Stimulated activated naive CD8-positive, alpha-beta T cell treated with anti-CD3 and anti-CD28 coated beads, Interleukin-15, Interleukin-2, amounts not matched to agents 100 U/mL and 50 U/mL, for 24 hours (primary cell): ENCODE measurements at regions not wholly inside any gene's neighbourhood (a gene's known extent, or its start where the extent isn't known, plus 50 kb on each side); places are given as distances from the start of the nearest gene placed in this dataset.

ENCODE experiments used
- ATAC-seq: fragments of 150-1000 bp; cut with Tn5 transposase; one replicate; pipeline ENCODE4 v1.10.0; 2021
- DNase-seq: peaks from one replicate; pipeline ENCODE4 v3.0.0; 2021

- DNase-seq (no peak), ATAC-seq (no peak)
Observed at GRCh38 chr13:112246731-112247470, 129.3 kb upstream of the SPACA7 start.

- DNase-seq (no peak), ATAC-seq (no peak)
Observed at GRCh38 chr13:112247471-112248405, 128.4 kb upstream of the SPACA7 start.

- ATAC-seq: no peak
- DNase-seq: no peak
Observed at GRCh38 chr13:112248406-112248760, 127.8 kb upstream of the SPACA7 start.

GRCh38 chr13:112248862-112249592 is 127.1 kb upstream of the SPACA7 start:
- ATAC-seq (no peak), DNase-seq (no peak)

- ATAC-seq (no peak), DNase-seq (no peak)
Observed at GRCh38 chr13:112249644-112250610, 126.2 kb upstream of the SPACA7 start.

- DNase-seq (no peak), ATAC-seq (no peak)
Observed at GRCh38 chr13:112250788-112251445, 125.2 kb upstream of the SPACA7 start.

GRCh38 chr13:112251930-112252585 is 124.1 kb upstream of the SPACA7 start:
- DNase-seq (no peak), ATAC-seq (no peak)

GRCh38 chr13:112252804-112253590 is 123.2 kb upstream of the SPACA7 start:
- ATAC-seq (no peak), DNase-seq (no peak)

GRCh38 chr13:112253631-112254030 is 122.5 kb upstream of the SPACA7 start:
- DNase-seq: no peak
- no peak for ATAC-seq

- no peak for ATAC-seq
Observed at GRCh38 chr13:112254061-112254818, 121.9 kb upstream of the SPACA7 start.

GRCh38 chr13:112254900-112255299 is 121.3 kb upstream of the SPACA7 start:
- no peak for ATAC-seq
- no peak for DNase-seq

More at GRCh38 chr13:112254061-112254818, 121.9 kb upstream of the SPACA7 start:
- no peak for DNase-seq

- ATAC-seq (no peak), DNase-seq (no peak)
Observed at GRCh38 chr13:112255550-112256120, 120.5 kb upstream of the SPACA7 start.

GRCh38 chr13:112256716-112257494 is 119.2 kb upstream of the SPACA7 start:
- ATAC-seq: no peak
- no peak for DNase-seq

GRCh38 chr13:112259511-112259910 is 116.6 kb upstream of the SPACA7 start:
- ATAC-seq: no peak
- DNase-seq: no peak

- ATAC-seq: no peak
- DNase-seq: no peak
Observed at GRCh38 chr13:112260108-112261055, 115.8 kb upstream of the SPACA7 start.

GRCh38 chr13:112261924-112262323 is 114.2 kb upstream of the SPACA7 start:
- ATAC-seq (no peak), DNase-seq (no peak)
